GM19463 (cell line): ENCODE measurements at regions not wholly inside any gene's neighbourhood (a gene's known extent, or its start where the extent isn't known, plus 50 kb on each side); places are given as distances from the start of the nearest gene placed in this dataset.

Experiments
- ATAC-seq: cut with Tn5 transposase; IDR thresholded peaks from one replicate; pipeline ENCODE4 v1.9.1; 2021; ENCODE audit warnings: mild to moderate bottlenecking, moderate library complexity; ENCODE audit not compliant: unreplicated experiment

GRCh38 chr7:127446842-127447241 is 54.3 kb upstream of the ZNF800 start:
- no peak for ATAC-seq
